CD4-positive, alpha-beta memory T cell (primary cell): ENCODE measurements at regions not wholly inside any gene's neighbourhood (a gene's known extent, or its start where the extent isn't known, plus 50 kb on each side); places are given as distances from the start of the nearest gene placed in this dataset.

Source experiments
- CTCF ChIA-PET: fragments of 350-600 bp; sonication (Branson Sonifier 250); formaldehyde crosslinking; loops from one replicate; lab custom pipeline; 2021; ENCODE audit warnings: inconsistent platforms; ENCODE audit not compliant: partially characterized antibody; lab: Charles Lee
- POLR2A ChIA-PET: fragments of 350-600 bp; sonication (Branson Sonifier 250); formaldehyde crosslinking; loops from one replicate; lab custom pipeline; 2021; ENCODE audit not compliant: partially characterized antibody; lab: Charles Lee
- DNase-seq, 5 donors: peaks; one replicate each; pipeline versions ENCODE4 v3.0.0 to v3.0.0-alpha.2; 2020 to 2022; ENCODE audit warnings: mixed read lengths in 1 of 5
- H3K27ac ChIP-seq: one replicate; pipeline ENCODE4 v1.7.0; 2013; ENCODE audit warnings: low read depth, low read length
- H3K27me3 ChIP-seq: 2 replicates; pipeline ENCODE4 v1.7.0; 2013; ENCODE audit warnings: mild to moderate bottlenecking, low read length, moderate library complexity; ENCODE audit not compliant: insufficient read depth
- H3K36me3 ChIP-seq: 2 replicates; pipeline ENCODE4 v1.7.0; 2013; ENCODE audit warnings: mild to moderate bottlenecking, low read length, moderate library complexity; ENCODE audit not compliant: insufficient read depth
- H3K4me1 ChIP-seq: 2 replicates; pipeline ENCODE4 v1.7.0; 2013; ENCODE audit warnings: mild to moderate bottlenecking, low read length, moderate library complexity; ENCODE audit not compliant: insufficient read depth
- H3K4me3 ChIP-seq, 2 donors: one replicate each; pipeline ENCODE4 v1.7.0; 2013; ENCODE audit warnings: low read length in 2 of 2, mild to moderate bottlenecking in 1 of 2
- H3K9me3 ChIP-seq, 2 donors: one replicate each; pipeline ENCODE4 v1.7.0; 2013; ENCODE audit warnings: low read length in 2 of 2, control low read depth in 1 of 2; ENCODE audit not compliant: control insufficient read depth in 1 of 2
- H3K27ac Mint-ChIP-seq, 7 donors: one replicate each; pipeline ENCODE4 v1.8.0; 2020 to 2021; ENCODE audit warnings: mixed read lengths in 7 of 7, mild to moderate bottlenecking in 6 of 7, inconsistent platforms in 3 of 7, moderate library complexity in 3 of 7
- H3K27me3 Mint-ChIP-seq, 2 donors: one replicate each; pipeline ENCODE4 v1.8.0; 2020 to 2021; ENCODE audit warnings: mixed read lengths in 2 of 2
- H3K36me3 Mint-ChIP-seq, 2 donors: one replicate each; pipeline ENCODE4 v1.8.0; 2020 to 2021; ENCODE audit warnings: mixed read lengths in 2 of 2, inconsistent platforms in 1 of 2, mild to moderate bottlenecking in 1 of 2
- H3K4me1 Mint-ChIP-seq, 4 donors: one replicate each; pipeline ENCODE4 v1.8.0; 2020 to 2021; ENCODE audit warnings: mixed read lengths in 4 of 4, mild to moderate bottlenecking in 1 of 4
- H3K4me3 Mint-ChIP-seq, 8 donors: one replicate each; pipeline ENCODE4 v1.8.0; 2020 to 2021; ENCODE audit warnings: mixed read lengths in 8 of 8, mild to moderate bottlenecking in 7 of 8, moderate library complexity in 6 of 8, inconsistent platforms in 3 of 8
- H3K9me3 Mint-ChIP-seq, 8 donors: one replicate each; pipeline ENCODE4 v1.8.0; 2020 to 2021; ENCODE audit warnings: mixed read lengths in 8 of 8, mild to moderate bottlenecking in 5 of 8, inconsistent platforms in 3 of 8, moderate library complexity in 1 of 8
- intact Hi-C: fragments of 100-400 bp; cut with micrococcal nuclease; formaldehyde crosslinking; loops from one replicate; pipeline ENCODE4 v1.15.1; 2023

DNA sequence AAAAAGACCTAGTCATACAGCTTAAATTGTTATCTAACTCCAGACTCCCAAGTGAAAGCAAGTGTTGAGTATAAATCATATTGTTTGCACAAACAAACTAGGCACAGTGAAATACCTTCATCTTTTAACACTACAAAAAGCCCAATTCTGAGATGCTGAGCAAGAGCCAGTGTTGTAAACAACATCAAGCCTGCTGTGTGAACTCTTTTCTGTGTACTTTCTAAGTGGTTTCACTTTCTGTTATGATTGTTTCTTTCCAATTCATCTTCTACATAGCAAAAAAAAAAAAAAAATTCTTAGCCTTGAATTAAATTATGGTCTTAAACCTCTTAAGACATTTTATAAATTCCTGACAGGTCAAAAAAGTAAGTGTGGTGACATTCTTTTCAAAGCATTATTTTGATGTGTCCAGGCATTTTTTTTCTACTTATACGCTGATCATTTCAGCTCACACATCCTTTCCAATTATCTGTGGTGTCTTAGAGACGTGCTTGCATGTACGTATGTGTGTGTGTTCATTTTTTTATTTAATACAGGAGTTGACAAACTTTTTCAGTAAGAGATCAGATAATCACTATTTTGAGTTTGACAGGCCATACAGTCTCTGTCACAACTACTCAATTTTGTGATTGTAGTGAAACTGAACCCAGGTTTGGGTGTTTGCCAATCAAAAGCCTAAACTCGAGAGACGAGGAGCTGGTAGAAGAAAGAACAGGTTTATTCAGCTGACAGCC, 556.1 kb downstream of the CDH9 start:
- Histone ChIP-seq H3K4me3 (no peak overlapping the region), H3K27me3 (no peaks in the 10 kb centered on the region), H3K9me3 (no peaks in the 10 kb centered on the region), H3K36me3 (no peaks in the 10 kb centered on the region), H3K4me1 (no peaks in the 10 kb centered on the region), H3K27ac (no peak overlapping the region)
- Mint-ChIP-seq H3K4me3 (peak overlapping the region in 4 of 8 donors; percentile 21 to 49 (median 30)), H3K27ac (no peak overlapping the region), H3K36me3 (no peaks in the 10 kb centered on the region), H3K4me1 (no peaks in the 10 kb centered on the region), H3K9me3 (peaks cover 0 to 15% (median 4%) of the 10 kb centered on the region in 8 donors), H3K27me3 (no peaks in the 10 kb centered on the region)
- DNase-seq = no peak
- ChIA-PET CTCF (no interaction called here), POLR2A (no interaction called here)
- intact Hi-C loops = no loop called here

DNA sequence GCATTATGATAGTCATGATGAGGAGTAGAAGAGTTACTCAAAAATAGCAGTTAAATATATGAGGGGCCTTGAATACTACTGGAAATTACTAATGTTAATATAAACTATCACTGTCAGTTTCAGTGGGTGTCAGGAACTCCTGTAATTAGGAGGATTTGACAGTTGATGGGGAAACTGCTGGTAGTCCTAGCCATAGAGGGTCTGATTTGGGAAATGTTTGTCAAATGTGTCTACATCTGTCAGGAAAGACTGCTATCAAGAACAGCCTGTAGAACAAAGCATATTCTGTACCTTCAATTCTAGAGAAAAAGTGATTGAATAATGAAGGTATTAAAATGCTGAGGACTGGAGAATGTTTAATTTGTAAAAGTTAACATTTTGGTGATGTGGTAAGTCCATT, 567.9 kb downstream of the CDH9 start:
- no peaks in the 10 kb centered on the region for H3K4me1 ChIP-seq
- intact Hi-C loops = no loop called here

DNA sequence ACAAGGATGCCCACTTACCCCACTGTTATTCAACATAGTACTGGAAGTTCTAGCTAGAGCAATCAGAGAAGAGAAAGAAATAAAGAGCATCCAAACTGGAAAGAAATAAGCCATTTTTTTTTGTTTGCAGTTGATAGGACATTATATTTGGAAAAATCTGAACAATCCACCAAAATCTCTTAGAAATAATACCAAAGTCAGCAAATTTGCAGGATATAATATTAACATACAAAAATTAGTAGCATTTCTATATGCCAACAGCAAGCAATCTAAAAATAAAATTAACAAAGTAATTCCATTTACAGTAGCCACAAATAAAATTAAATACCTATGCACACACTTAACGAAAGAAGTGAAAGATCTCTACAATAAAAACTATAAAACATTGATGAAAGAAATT, 599.3 kb downstream of the CDH9 start:
- no peaks in the 10 kb centered on the region for H3K27me3 Mint-ChIP-seq
- ChIA-PET CTCF (no interaction called here), POLR2A (no interaction called here)
- Histone ChIP-seq H3K4me1 (no peaks in the 10 kb centered on the region), H3K27ac (no peak overlapping the region), H3K4me3 (no peak overlapping the region), H3K9me3 (no peaks in the 10 kb centered on the region), H3K27me3 (no peaks in the 10 kb centered on the region), H3K36me3 (no peaks in the 10 kb centered on the region)
- H3K4me3 Mint-ChIP-seq = no peak overlapping the region
- no peak for DNase-seq
- H3K36me3 Mint-ChIP-seq = no peaks in the 10 kb centered on the region
- H3K27ac Mint-ChIP-seq = no peak overlapping the region
- intact Hi-C loops = no loop called here
- H3K9me3 Mint-ChIP-seq = peaks cover 3 to 41% (median 16%) of the 10 kb centered on the region in 8 donors
- no peaks in the 10 kb centered on the region for H3K4me1 Mint-ChIP-seq

More for the DNA sequence above, 567.9 kb downstream of the CDH9 start:
- peaks cover 0 to 12% (median 4%) of the 10 kb centered on the region in 8 donors for H3K9me3 Mint-ChIP-seq
- no peak overlapping the region for H3K27ac Mint-ChIP-seq
- Histone ChIP-seq H3K9me3 (peaks cover 0 to 4% of the 10 kb centered on the region in 2 donors), H3K36me3 (no peaks in the 10 kb centered on the region), H3K27ac (no peak overlapping the region), H3K27me3 (no peaks in the 10 kb centered on the region), H3K4me3 (no peak overlapping the region)
- DNase-seq = no peak
- H3K27me3 Mint-ChIP-seq = no peaks in the 10 kb centered on the region
- H3K36me3 Mint-ChIP-seq = no peaks in the 10 kb centered on the region
- no peak overlapping the region for H3K4me3 Mint-ChIP-seq
- no peaks in the 10 kb centered on the region for H3K4me1 Mint-ChIP-seq
- CTCF ChIA-PET = no interaction called here
- POLR2A ChIA-PET = no interaction called here

DNA sequence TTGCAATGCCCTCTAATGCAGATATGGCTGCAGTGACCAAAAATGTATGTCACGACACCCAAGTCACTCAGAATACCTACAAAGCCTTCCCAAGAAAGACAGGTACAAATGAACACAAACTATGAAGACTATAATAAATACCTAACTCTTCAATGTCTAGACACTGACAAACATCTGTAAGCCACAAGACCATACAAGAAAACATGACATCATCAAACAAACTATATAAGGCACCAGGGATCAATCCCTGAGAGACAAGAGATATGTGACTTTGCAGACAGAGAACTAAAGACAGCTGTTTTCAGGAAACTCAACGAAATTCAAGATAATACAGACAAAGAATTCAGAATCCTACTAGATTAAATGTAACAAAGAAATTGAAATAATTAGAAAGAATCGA, 603.7 kb downstream of the CDH9 start:
- H3K27ac Mint-ChIP-seq = no peak overlapping the region
- no peak overlapping the region for H3K4me3 Mint-ChIP-seq
- no peaks in the 10 kb centered on the region for H3K36me3 ChIP-seq
- H3K4me1 Mint-ChIP-seq = no peaks in the 10 kb centered on the region
- no peaks in the 10 kb centered on the region for H3K4me1 ChIP-seq
- H3K27me3 Mint-ChIP-seq = no peaks in the 10 kb centered on the region
- ChIA-PET CTCF (no interaction called here), POLR2A (no interaction called here)
- intact Hi-C loops = no loop called here
- no peaks in the 10 kb centered on the region for H3K36me3 Mint-ChIP-seq
- H3K27me3 ChIP-seq = no peaks in the 10 kb centered on the region
- no peaks in the 10 kb centered on the region for H3K9me3 ChIP-seq
- H3K4me3 ChIP-seq = no peak overlapping the region
- DNase-seq = no peak
- peaks cover 3 to 40% (median 15%) of the 10 kb centered on the region in 8 donors for H3K9me3 Mint-ChIP-seq
- H3K27ac ChIP-seq = no peak overlapping the region

DNA sequence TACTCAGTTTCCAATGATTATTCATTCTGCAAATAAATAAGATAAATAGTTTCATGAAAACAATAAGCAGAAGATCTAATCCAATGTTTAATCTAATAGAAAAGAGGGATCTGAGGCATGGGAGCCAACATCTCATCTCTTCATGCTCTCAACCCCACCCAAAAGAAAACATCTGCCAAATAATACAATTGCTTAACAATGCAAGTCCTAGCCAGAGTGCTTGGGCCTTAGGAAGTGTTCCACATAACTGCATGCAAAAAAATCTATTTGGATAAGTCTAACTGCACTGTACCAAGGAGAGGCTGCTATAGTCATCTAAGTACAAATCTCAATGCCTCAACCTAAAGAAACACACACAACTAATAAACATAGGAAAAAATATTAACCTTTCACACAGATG, 606.0 kb downstream of the CDH9 start:
- no peak for DNase-seq
- H3K27me3 Mint-ChIP-seq = no peaks in the 10 kb centered on the region
- peaks cover 6 to 42% (median 14%) of the 10 kb centered on the region in 8 donors for H3K9me3 Mint-ChIP-seq

DNA sequence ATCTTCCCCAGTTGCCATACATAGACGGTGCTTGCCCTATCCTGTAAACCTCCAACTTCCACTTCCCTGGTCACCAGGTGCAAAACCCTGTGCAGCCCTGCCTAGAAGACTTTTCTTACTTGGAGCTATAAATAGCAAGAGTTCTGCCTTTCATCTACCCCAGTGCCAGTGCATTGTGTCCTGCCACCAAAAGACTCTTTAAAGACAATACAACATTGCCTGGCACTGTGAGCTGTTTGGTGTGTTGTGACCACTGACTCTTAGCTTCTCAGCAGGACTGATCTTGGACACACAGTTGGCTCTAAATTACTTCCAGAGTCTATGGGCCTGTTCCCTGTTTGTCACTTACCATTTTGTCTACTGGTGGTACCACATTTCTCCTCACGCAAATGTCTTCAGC, 608.1 kb downstream of the CDH9 start:
- Histone ChIP-seq H3K4me1 (no peaks in the 10 kb centered on the region), H3K27ac (no peak overlapping the region), H3K36me3 (no peaks in the 10 kb centered on the region), H3K9me3 (no peaks in the 10 kb centered on the region), H3K4me3 (no peak overlapping the region), H3K27me3 (no peaks in the 10 kb centered on the region)
- intact Hi-C loops = no loop called here
- ChIA-PET POLR2A (no interaction called here), CTCF (no interaction called here)
- Mint-ChIP-seq H3K27me3 (no peaks in the 10 kb centered on the region), H3K4me1 (no peaks in the 10 kb centered on the region), H3K9me3 (peaks cover 4 to 35% (median 11%) of the 10 kb centered on the region in 8 donors), H3K36me3 (no peaks in the 10 kb centered on the region), H3K4me3 (no peak overlapping the region), H3K27ac (peak overlapping the region in 1 of 7 donors; percentile 25)
- no peak for DNase-seq

More for the DNA sequence above, 606.0 kb downstream of the CDH9 start:
- H3K4me3 ChIP-seq = no peak overlapping the region
- CTCF ChIA-PET = no interaction called here
- no peaks in the 10 kb centered on the region for H3K36me3 Mint-ChIP-seq
- H3K9me3 ChIP-seq = no peaks in the 10 kb centered on the region
- H3K27me3 ChIP-seq = no peaks in the 10 kb centered on the region
- no peak overlapping the region for H3K4me3 Mint-ChIP-seq
- H3K27ac ChIP-seq = no peak overlapping the region
- no peaks in the 10 kb centered on the region for H3K4me1 ChIP-seq
- no peaks in the 10 kb centered on the region for H3K36me3 ChIP-seq
- no peaks in the 10 kb centered on the region for H3K4me1 Mint-ChIP-seq
- no peak overlapping the region for H3K27ac Mint-ChIP-seq
- POLR2A ChIA-PET = no interaction called here
- intact Hi-C loops = no loop called here

DNA sequence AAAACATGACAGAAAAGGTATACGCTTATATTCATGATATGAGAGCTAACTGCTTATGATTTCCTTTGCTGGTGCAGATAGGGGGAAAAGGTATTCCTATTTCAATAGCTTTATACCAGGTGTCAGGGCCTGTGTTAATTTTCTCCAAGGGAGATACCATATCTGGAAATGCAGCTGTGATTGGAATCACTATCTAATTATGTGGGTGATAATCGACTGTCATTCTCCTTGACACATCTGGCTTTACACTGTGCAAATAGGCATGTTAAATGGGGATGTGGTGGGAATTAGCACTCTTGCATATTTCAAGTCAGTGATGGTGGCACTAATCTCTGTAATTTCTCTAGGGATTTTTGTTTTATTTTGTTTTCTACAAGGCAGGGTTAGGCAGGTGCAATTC, 611.1 kb downstream of the CDH9 start:
- H3K9me3 Mint-ChIP-seq = peaks cover 4 to 25% (median 6%) of the 10 kb centered on the region in 8 donors
- Histone ChIP-seq H3K4me1 (no peaks in the 10 kb centered on the region), H3K27ac (no peak overlapping the region), H3K36me3 (no peaks in the 10 kb centered on the region), H3K27me3 (no peaks in the 10 kb centered on the region), H3K4me3 (no peak overlapping the region), H3K9me3 (no peaks in the 10 kb centered on the region)
- H3K4me3 Mint-ChIP-seq = no peak overlapping the region
- DNase-seq = no peak
- no peaks in the 10 kb centered on the region for H3K27me3 Mint-ChIP-seq
- ChIA-PET POLR2A (no interaction called here), CTCF (no interaction called here)
- intact Hi-C loops = no loop called here
- no peak overlapping the region for H3K27ac Mint-ChIP-seq
- no peaks in the 10 kb centered on the region for H3K36me3 Mint-ChIP-seq
- no peaks in the 10 kb centered on the region for H3K4me1 Mint-ChIP-seq
